ENCODE measurements at regions not wholly inside any gene's neighbourhood (a gene's known extent, or its start where the extent isn't known, plus 50 kb on each side); places are given as distances from the start of the nearest gene placed in this dataset.

- no peaks in the 10 kb centered on the region for H3K9me3 ChIP-seq (ENCODE audit: insufficient read depth, low read length)
- no peak for DNase-seq (ENCODE audit: low read depth, low spot score)
- TF ChIP-seq YY1 (IDR thresholded peaks at IDR 0.05; ENCODE audit: insufficient read depth, insufficient read length): no peak
- no peak for TF ChIP-seq SUZ12 (IDR thresholded peaks at IDR 0.05; ENCODE audit: extremely low read depth, insufficient read depth, insufficient read length)
- TF ChIP-seq ZNF274 (IDR thresholded peaks at IDR 0.05; ENCODE audit: low read depth, low read length): no peak
- H3K27me3 ChIP-seq (ENCODE audit: insufficient read depth, insufficient read length): no peaks in the 10 kb centered on the region
- no peaks in the 10 kb centered on the region for H3K4me1 ChIP-seq (ENCODE audit: insufficient read depth, insufficient read length)
- no peak overlapping the region for H3K4me3 ChIP-seq (ENCODE audit: insufficient read length, low read depth)
- H3K36me3 ChIP-seq (ENCODE audit: insufficient read depth, insufficient read length, low read length): no peaks in the 10 kb centered on the region
- H3K9ac ChIP-seq (ENCODE audit: insufficient read length, low read depth): no peak overlapping the region
These were observed 85.4 kb upstream of the GIMD1 start for GRCh38 chr4:106454021-106454420.

GRCh38 chr4:106451091-106451490, 82.5 kb upstream of the GIMD1 start:
- TF ChIP-seq ZNF274 (IDR thresholded peaks at IDR 0.05; ENCODE audit: low read depth, low read length) (no peak), YY1 (IDR thresholded peaks at IDR 0.05; ENCODE audit: insufficient read depth, insufficient read length) (no peak), SUZ12 (IDR thresholded peaks at IDR 0.05; ENCODE audit: extremely low read depth, insufficient read depth, insufficient read length) (no peak)
- peaks cover 9% of the 10 kb centered on the region; the same call in 1 of the 2 replicates for H3K9me3 ChIP-seq (ENCODE audit: insufficient read depth, low read length)
- no peaks in the 10 kb centered on the region for H3K36me3 ChIP-seq (ENCODE audit: insufficient read depth, insufficient read length, low read length)

GRCh38 chr4:106450249-106450648, 81.7 kb upstream of the GIMD1 start:
- H3K9me3 ChIP-seq (ENCODE audit: insufficient read depth, low read length): peaks cover 9% of the 10 kb centered on the region; the same call in 1 of the 2 replicates
- no peak for DNase-seq (ENCODE audit: low read depth, low spot score)
- H3K4me1 ChIP-seq (ENCODE audit: insufficient read depth, insufficient read length): no peaks in the 10 kb centered on the region
- no peak overlapping the region for H3K9ac ChIP-seq (ENCODE audit: insufficient read length, low read depth)
- H3K4me3 ChIP-seq (ENCODE audit: insufficient read length, low read depth): no peak overlapping the region
- no peaks in the 10 kb centered on the region for H3K36me3 ChIP-seq (ENCODE audit: insufficient read depth, insufficient read length, low read length)
- TF ChIP-seq ZNF274 (IDR thresholded peaks at IDR 0.05; ENCODE audit: low read depth, low read length) (no peak), YY1 (IDR thresholded peaks at IDR 0.05; ENCODE audit: insufficient read depth, insufficient read length) (no peak), SUZ12 (IDR thresholded peaks at IDR 0.05; ENCODE audit: extremely low read depth, insufficient read depth, insufficient read length) (no peak)
- no peaks in the 10 kb centered on the region for H3K27me3 ChIP-seq (ENCODE audit: insufficient read depth, insufficient read length)

More at GRCh38 chr4:106451091-106451490, 82.5 kb upstream of the GIMD1 start:
- DNase-seq (ENCODE audit: low read depth, low spot score): no peak
- no peaks in the 10 kb centered on the region for H3K4me1 ChIP-seq (ENCODE audit: insufficient read depth, insufficient read length)
- H3K4me3 ChIP-seq (ENCODE audit: insufficient read length, low read depth): no peak overlapping the region
- H3K27me3 ChIP-seq (ENCODE audit: insufficient read depth, insufficient read length): no peaks in the 10 kb centered on the region
- H3K9ac ChIP-seq (ENCODE audit: insufficient read length, low read depth): no peak overlapping the region

GRCh38 chr4:106444557-106444956, 76.0 kb upstream of the GIMD1 start:
- Histone ChIP-seq H3K36me3 (ENCODE audit: insufficient read depth, insufficient read length, low read length) (no peaks in the 10 kb centered on the region), H3K9ac (ENCODE audit: insufficient read length, low read depth) (no peak overlapping the region), H3K4me3 (ENCODE audit: insufficient read length, low read depth) (no peak overlapping the region), H3K27me3 (ENCODE audit: insufficient read depth, insufficient read length) (no peaks in the 10 kb centered on the region), H3K9me3 (ENCODE audit: insufficient read depth, low read length) (peaks cover 9% of the 10 kb centered on the region; the same call in 1 of the 2 replicates), H3K4me1 (ENCODE audit: insufficient read depth, insufficient read length) (no peaks in the 10 kb centered on the region)
- no peak for DNase-seq (ENCODE audit: low read depth, low spot score)
- TF ChIP-seq SUZ12 (IDR thresholded peaks at IDR 0.05; ENCODE audit: extremely low read depth, insufficient read depth, insufficient read length): no peak

- TF ChIP-seq ZNF274 (IDR thresholded peaks at IDR 0.05; ENCODE audit: low read depth, low read length) (no peak), SUZ12 (IDR thresholded peaks at IDR 0.05; ENCODE audit: extremely low read depth, insufficient read depth, insufficient read length) (no peak), YY1 (IDR thresholded peaks at IDR 0.05; ENCODE audit: insufficient read depth, insufficient read length) (no peak)
- no peak overlapping the region for H3K4me3 ChIP-seq (ENCODE audit: insufficient read length, low read depth)
- H3K9ac ChIP-seq (ENCODE audit: insufficient read length, low read depth): no peak overlapping the region
- H3K36me3 ChIP-seq (ENCODE audit: insufficient read depth, insufficient read length, low read length): no peaks in the 10 kb centered on the region
- H3K9me3 ChIP-seq (ENCODE audit: insufficient read depth, low read length): no peaks in the 10 kb centered on the region
- DNase-seq (ENCODE audit: low read depth, low spot score): no peak
- no peaks in the 10 kb centered on the region for H3K27me3 ChIP-seq (ENCODE audit: insufficient read depth, insufficient read length)
- no peaks in the 10 kb centered on the region for H3K4me1 ChIP-seq (ENCODE audit: insufficient read depth, insufficient read length)
These were observed 62.2 kb upstream of the GIMD1 start for GRCh38 chr4:106430797-106431196.

GRCh38 chr4:106429885-106430284, 61.3 kb upstream of the GIMD1 start:
- DNase-seq (ENCODE audit: low read depth, low spot score): no peak
- no peaks in the 10 kb centered on the region for H3K27me3 ChIP-seq (ENCODE audit: insufficient read depth, insufficient read length)
- H3K4me1 ChIP-seq (ENCODE audit: insufficient read depth, insufficient read length): no peaks in the 10 kb centered on the region
- H3K4me3 ChIP-seq (ENCODE audit: insufficient read length, low read depth): no peak overlapping the region
- no peak overlapping the region for H3K9ac ChIP-seq (ENCODE audit: insufficient read length, low read depth)
- TF ChIP-seq SUZ12 (IDR thresholded peaks at IDR 0.05; ENCODE audit: extremely low read depth, insufficient read depth, insufficient read length) (no peak), YY1 (IDR thresholded peaks at IDR 0.05; ENCODE audit: insufficient read depth, insufficient read length) (no peak), ZNF274 (IDR thresholded peaks at IDR 0.05; ENCODE audit: low read depth, low read length) (no peak)
- no peaks in the 10 kb centered on the region for H3K9me3 ChIP-seq (ENCODE audit: insufficient read depth, low read length)
- no peaks in the 10 kb centered on the region for H3K36me3 ChIP-seq (ENCODE audit: insufficient read depth, insufficient read length, low read length)

- Histone ChIP-seq H3K4me3 (ENCODE audit: insufficient read length, low read depth) (no peak overlapping the region), H3K27me3 (ENCODE audit: insufficient read depth, insufficient read length) (no peaks in the 10 kb centered on the region), H3K9ac (ENCODE audit: insufficient read length, low read depth) (no peak overlapping the region), H3K9me3 (ENCODE audit: insufficient read depth, low read length) (no peaks in the 10 kb centered on the region), H3K36me3 (ENCODE audit: insufficient read depth, insufficient read length, low read length) (no peaks in the 10 kb centered on the region), H3K4me1 (ENCODE audit: insufficient read depth, insufficient read length) (no peaks in the 10 kb centered on the region)
- no peak for DNase-seq (ENCODE audit: low read depth, low spot score)
- TF ChIP-seq SUZ12 (IDR thresholded peaks at IDR 0.05; ENCODE audit: extremely low read depth, insufficient read depth, insufficient read length) (no peak), ZNF274 (IDR thresholded peaks at IDR 0.05; ENCODE audit: low read depth, low read length) (no peak), YY1 (IDR thresholded peaks at IDR 0.05; ENCODE audit: insufficient read depth, insufficient read length) (no peak)
These were observed 57.5 kb upstream of the GIMD1 start for GRCh38 chr4:106426069-106426468.

- H3K9ac ChIP-seq (ENCODE audit: insufficient read length, low read depth): no peak overlapping the region
- no peaks in the 10 kb centered on the region for H3K27me3 ChIP-seq (ENCODE audit: insufficient read depth, insufficient read length)
- H3K4me3 ChIP-seq (ENCODE audit: insufficient read length, low read depth): no peak overlapping the region
- TF ChIP-seq SUZ12 (IDR thresholded peaks at IDR 0.05; ENCODE audit: extremely low read depth, insufficient read depth, insufficient read length): no peak
- TF ChIP-seq ZNF274 (IDR thresholded peaks at IDR 0.05; ENCODE audit: low read depth, low read length): no peak
- TF ChIP-seq YY1 (IDR thresholded peaks at IDR 0.05; ENCODE audit: insufficient read depth, insufficient read length): no peak
- DNase-seq (ENCODE audit: low read depth, low spot score): no peak
- no peaks in the 10 kb centered on the region for H3K36me3 ChIP-seq (ENCODE audit: insufficient read depth, insufficient read length, low read length)
- H3K9me3 ChIP-seq (ENCODE audit: insufficient read depth, low read length): no peaks in the 10 kb centered on the region
- no peaks in the 10 kb centered on the region for H3K4me1 ChIP-seq (ENCODE audit: insufficient read depth, insufficient read length)
These were observed 57.0 kb upstream of the GIMD1 start for GRCh38 chr4:106425576-106425975.
